Cardiac muscle cell (in vitro differentiated cells and primary cell): ENCODE measurements at regions not wholly inside any gene's neighbourhood (a gene's known extent, or its start where the extent isn't known, plus 50 kb on each side); places are given as distances from the start of the nearest gene placed in this dataset.

Experiments used
- DNase-seq, 2 donors: peaks; one replicate each; pipeline versions ENCODE4 v3.0.0 to v3.0.0-alpha.2; 2010 to 2017; ENCODE audit warnings: low read depth in 1 of 2, low spot score in 1 of 2
- H3K27ac ChIP-seq: fragments of 200-600 bp; sonication (generic); 2 replicates; pipeline ENCODE4 v1.5.1; 2016
- H3K27me3 ChIP-seq: fragments of 200-600 bp; sonication (generic); 2 replicates; pipeline ENCODE4 v1.6.0; 2016; ENCODE audit warnings: control low read depth
- H3K36me3 ChIP-seq: fragments of 200-600 bp; sonication (generic); 2 replicates; pipeline ENCODE4 v1.5.1; 2016; ENCODE audit warnings: control low read depth
- H3K4me1 ChIP-seq: fragments of 200-600 bp; sonication (generic); 2 replicates; pipeline ENCODE4 v1.8.1; 2017; ENCODE audit warnings: low read depth, mild to moderate bottlenecking, mixed run types
- H3K4me3 ChIP-seq: fragments of 200-600 bp; sonication (generic); 2 replicates; pipeline ENCODE4 v1.5.1; 2016; ENCODE audit warnings: mild to moderate bottlenecking
- H3K9me3 ChIP-seq: fragments of 200-600 bp; sonication (generic); 2 replicates; pipeline ENCODE4 v1.5.1; 2017; ENCODE audit warnings: low read depth, mild to moderate bottlenecking, control low read depth
- TF ChIP-seq, protein P1 (sequence below): IDR thresholded peaks from 2 replicates; pipeline ENCODE4 v1.5.1; 2012; ENCODE audit warnings: low read depth, mild to moderate bottlenecking, low read length

DNA sequence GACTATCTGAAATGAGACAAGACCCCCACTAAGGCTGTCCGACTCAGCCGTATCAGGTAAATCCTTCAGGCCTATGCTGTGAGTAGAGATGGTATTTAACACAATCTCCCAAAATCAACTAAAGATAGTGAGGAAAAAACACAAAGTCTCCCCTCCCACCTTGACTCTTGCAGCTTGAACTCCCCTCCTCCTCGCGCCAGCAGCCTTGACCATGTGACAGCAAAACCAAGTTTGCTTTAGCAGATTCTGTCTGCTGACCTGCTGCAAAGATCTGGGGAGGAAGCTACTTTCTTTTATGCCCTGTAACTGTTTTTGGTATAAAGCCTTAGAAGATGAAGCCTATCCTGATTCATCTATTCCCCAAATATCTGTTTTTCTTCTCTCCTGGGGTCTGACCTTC is 509.5 kb downstream of the CDH26 start:
- no peaks in the 10 kb centered on the region for H3K9me3 ChIP-seq
- H3K27ac ChIP-seq, result no peak overlapping the region
- H3K4me3 ChIP-seq, result no peak overlapping the region
- H3K4me1 ChIP-seq, result peaks cover 13% of the 10 kb centered on the region
- DNase-seq, result no peak
- H3K36me3 ChIP-seq, result no peaks in the 10 kb centered on the region
- TF ChIP-seq, protein P1, sequence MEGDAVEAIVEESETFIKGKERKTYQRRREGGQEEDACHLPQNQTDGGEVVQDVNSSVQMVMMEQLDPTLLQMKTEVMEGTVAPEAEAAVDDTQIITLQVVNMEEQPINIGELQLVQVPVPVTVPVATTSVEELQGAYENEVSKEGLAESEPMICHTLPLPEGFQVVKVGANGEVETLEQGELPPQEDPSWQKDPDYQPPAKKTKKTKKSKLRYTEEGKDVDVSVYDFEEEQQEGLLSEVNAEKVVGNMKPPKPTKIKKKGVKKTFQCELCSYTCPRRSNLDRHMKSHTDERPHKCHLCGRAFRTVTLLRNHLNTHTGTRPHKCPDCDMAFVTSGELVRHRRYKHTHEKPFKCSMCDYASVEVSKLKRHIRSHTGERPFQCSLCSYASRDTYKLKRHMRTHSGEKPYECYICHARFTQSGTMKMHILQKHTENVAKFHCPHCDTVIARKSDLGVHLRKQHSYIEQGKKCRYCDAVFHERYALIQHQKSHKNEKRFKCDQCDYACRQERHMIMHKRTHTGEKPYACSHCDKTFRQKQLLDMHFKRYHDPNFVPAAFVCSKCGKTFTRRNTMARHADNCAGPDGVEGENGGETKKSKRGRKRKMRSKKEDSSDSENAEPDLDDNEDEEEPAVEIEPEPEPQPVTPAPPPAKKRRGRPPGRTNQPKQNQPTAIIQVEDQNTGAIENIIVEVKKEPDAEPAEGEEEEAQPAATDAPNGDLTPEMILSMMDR, result no peak
- H3K27me3 ChIP-seq, result no peaks in the 10 kb centered on the region

DNA sequence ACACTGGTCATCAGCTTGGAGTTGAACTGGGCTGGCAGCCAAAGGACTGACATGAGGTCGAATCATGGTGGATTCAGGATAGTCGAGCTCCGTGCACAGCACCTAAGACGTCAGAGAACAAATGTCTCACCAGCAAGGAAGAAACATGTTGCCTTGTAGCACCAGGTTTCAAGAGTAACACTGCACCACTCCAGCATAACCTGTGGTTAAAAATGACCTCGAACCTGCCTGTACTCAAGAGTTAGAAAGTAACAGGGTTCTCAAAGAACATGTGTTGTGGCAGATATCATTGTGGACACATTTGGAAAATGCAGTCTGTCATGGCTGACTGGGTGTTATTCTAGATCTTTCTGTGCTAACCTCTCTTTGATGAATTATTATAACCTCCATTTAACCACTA is 511.6 kb downstream of the CDH26 start:
- Histone ChIP-seq H3K27me3 (no peaks in the 10 kb centered on the region), H3K4me3 (no peak overlapping the region), H3K9me3 (no peaks in the 10 kb centered on the region), H3K27ac (no peak overlapping the region), H3K4me1 (peaks cover 13% of the 10 kb centered on the region), H3K36me3 (no peaks in the 10 kb centered on the region)
- no peak for DNase-seq
- TF ChIP-seq, protein P1, result no peak

DNA sequence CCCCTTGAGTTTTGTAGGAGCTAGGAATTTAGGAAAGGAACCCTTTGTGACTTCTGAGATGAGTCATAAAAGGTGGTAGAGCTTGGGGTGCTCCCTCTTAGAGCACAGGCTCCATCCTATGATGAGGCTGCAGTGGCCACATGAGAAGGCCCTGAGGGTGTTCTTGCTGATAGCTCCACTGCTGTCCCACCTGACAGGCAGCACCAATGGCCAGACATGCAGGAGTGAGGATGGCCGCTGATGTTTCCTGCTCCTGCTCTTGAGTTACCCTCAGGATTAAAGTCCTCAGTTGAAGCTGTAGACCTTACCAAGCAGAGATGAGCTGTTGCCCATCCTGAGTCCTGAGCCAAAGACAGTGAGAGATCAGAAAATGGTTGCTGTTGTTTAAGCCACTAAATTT is 512.1 kb downstream of the CDH26 start:
- Histone ChIP-seq H3K4me1 (peaks cover 13% of the 10 kb centered on the region), H3K9me3 (no peaks in the 10 kb centered on the region), H3K4me3 (no peak overlapping the region), H3K27ac (no peak overlapping the region), H3K27me3 (no peaks in the 10 kb centered on the region), H3K36me3 (no peaks in the 10 kb centered on the region)
- TF ChIP-seq, protein P1, result no peak
- no peak for DNase-seq

DNA sequence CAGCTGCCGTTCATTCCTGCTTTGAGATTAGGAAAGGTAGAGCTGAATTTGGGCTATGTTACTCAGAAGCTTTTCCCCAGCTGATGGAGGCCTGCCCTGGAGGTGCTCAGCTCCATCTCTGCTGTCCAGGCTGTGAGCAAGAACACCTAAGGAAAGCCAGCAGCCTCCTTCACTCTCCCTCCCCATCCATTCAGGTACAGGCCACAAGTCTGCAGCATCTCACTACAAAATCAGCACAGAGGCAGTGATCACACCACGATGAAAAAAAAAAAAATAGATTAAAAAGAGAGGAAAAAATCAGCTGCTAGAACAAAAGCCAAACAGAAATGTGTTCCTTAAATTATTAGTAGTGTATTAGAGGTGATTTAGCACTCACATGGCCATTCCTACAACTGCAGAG is 515.0 kb downstream of the CDH26 start:
- TF ChIP-seq, protein P1, result no peak
- Histone ChIP-seq H3K27ac (no peak overlapping the region), H3K36me3 (no peaks in the 10 kb centered on the region)

DNA sequence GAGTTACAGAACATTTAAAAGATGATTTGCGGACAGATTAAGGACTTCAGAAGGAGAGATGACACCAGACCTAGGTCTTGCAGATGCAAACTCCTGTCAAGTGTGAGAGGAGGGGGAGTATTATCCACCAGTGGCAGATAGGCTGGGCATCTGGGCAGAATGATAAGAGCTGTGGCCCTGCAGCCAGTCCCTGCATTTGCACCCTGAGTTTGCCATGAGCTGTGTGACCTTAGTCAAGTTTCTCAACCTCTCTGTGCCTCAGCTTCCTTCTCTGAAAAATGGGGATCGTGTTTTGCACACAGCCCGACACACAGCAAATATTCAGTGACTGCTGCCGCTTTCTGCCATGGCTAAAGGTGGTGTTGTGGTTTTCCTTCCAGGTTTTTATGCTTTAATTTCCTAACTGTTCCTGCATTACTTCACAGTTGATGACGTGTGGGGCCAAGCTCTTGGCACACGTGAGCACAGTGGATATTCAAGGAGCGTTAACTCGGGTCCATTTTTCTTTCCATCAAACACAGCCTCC is 516.2 kb downstream of the CDH26 start:
- H3K4me3 ChIP-seq, result no peak overlapping the region
- TF ChIP-seq, protein P1, result no peak
- H3K4me1 ChIP-seq, result no peaks in the 10 kb centered on the region
- H3K36me3 ChIP-seq, result no peaks in the 10 kb centered on the region
- H3K27me3 ChIP-seq, result no peaks in the 10 kb centered on the region
- H3K27ac ChIP-seq, result no peak overlapping the region
- no peaks in the 10 kb centered on the region for H3K9me3 ChIP-seq
- DNase-seq, result no peak

More for the DNA sequence above, 515.0 kb downstream of the CDH26 start:
- no peaks in the 10 kb centered on the region for H3K27me3 ChIP-seq
- no peak for DNase-seq
- H3K4me1 ChIP-seq, result no peaks in the 10 kb centered on the region
- no peak overlapping the region for H3K4me3 ChIP-seq
- H3K9me3 ChIP-seq, result no peaks in the 10 kb centered on the region

DNA sequence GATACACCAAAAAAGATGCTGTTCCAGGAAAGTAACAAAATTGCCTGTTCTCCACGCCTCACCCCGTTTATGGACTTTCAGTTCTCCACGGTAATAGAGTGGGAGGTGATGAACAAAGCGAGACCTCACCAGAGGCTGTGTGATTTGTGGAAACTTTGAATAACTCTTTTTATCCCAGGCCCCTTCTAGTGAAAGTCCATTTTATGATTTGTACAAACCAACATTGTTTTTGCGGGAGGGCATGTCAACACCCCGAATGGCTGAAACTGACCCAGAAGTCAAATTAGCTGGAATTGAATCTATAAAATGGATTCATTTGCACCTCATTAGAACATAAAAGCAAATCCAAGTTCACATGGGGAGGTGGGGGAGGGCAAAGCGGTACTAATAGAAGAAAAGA is 517.8 kb downstream of the CDH26 start:
- TF ChIP-seq, protein P1, result no peak
- no peaks in the 10 kb centered on the region for H3K9me3 ChIP-seq
- DNase-seq, result no peak
- no peaks in the 10 kb centered on the region for H3K4me1 ChIP-seq
- H3K27ac ChIP-seq, result no peak overlapping the region
- no peak overlapping the region for H3K4me3 ChIP-seq
- H3K27me3 ChIP-seq, result no peaks in the 10 kb centered on the region
- no peaks in the 10 kb centered on the region for H3K36me3 ChIP-seq
